IPS-18c (cell line): ENCODE measurements at regions not wholly inside any gene's neighbourhood (a gene's known extent, or its start where the extent isn't known, plus 50 kb on each side); places are given as distances from the start of the nearest gene placed in this dataset.

ENCODE experiments used
- H3K4me3 ChIP-seq: 2 replicates; pipeline ENCODE4 v1.7.0; 2013; ENCODE audit warnings: low read depth, mild to moderate bottlenecking, low read length, moderate library complexity; ENCODE audit not compliant: insufficient read depth
- H3K9me3 ChIP-seq: one replicate; pipeline ENCODE4 v1.6.1; 2013; ENCODE audit warnings: mild to moderate bottlenecking, low read length, moderate library complexity; ENCODE audit not compliant: control insufficient read depth, insufficient read depth

- no peak overlapping the region for H3K4me3 ChIP-seq
- H3K9me3 ChIP-seq: no peaks in the 10 kb centered on the region
Measured at GRCh38 chr2:8462280-8462679, 219.6 kb upstream of the ID2 start.

GRCh38 chr2:8462899-8463648 lies 218.8 kb upstream of the ID2 start:
- H3K4me3 ChIP-seq: no peak overlapping the region
- H3K9me3 ChIP-seq: no peaks in the 10 kb centered on the region

GRCh38 chr2:8465560-8465959 lies 216.3 kb upstream of the ID2 start:
- Histone ChIP-seq H3K4me3 (no peak overlapping the region), H3K9me3 (no peaks in the 10 kb centered on the region)

GRCh38 chr2:8469709-8470493 lies 212.0 kb upstream of the ID2 start:
- no peak overlapping the region for H3K4me3 ChIP-seq
- H3K9me3 ChIP-seq: peaks cover 3% of the 10 kb centered on the region

- H3K4me3 ChIP-seq: no peak overlapping the region
Measured at GRCh38 chr2:8472545-8473323, 209.1 kb upstream of the ID2 start.

GRCh38 chr2:8475349-8476031 lies 206.4 kb upstream of the ID2 start:
- Histone ChIP-seq H3K4me3 (no peak overlapping the region), H3K9me3 (peaks cover 3% of the 10 kb centered on the region)

More at GRCh38 chr2:8472545-8473323, 209.1 kb upstream of the ID2 start:
- peaks cover 3% of the 10 kb centered on the region for H3K9me3 ChIP-seq

GRCh38 chr2:8477552-8478470 lies 204.0 kb upstream of the ID2 start:
- no peak overlapping the region for H3K4me3 ChIP-seq
- H3K9me3 ChIP-seq: peaks cover 3% of the 10 kb centered on the region

- Histone ChIP-seq H3K9me3 (peaks cover 3% of the 10 kb centered on the region), H3K4me3 (no peak overlapping the region)
Measured at GRCh38 chr2:8478471-8478793, 203.4 kb upstream of the ID2 start.

- H3K9me3 ChIP-seq: no peaks in the 10 kb centered on the region
- no peak overlapping the region for H3K4me3 ChIP-seq
Measured at GRCh38 chr2:8479298-8479697, 202.6 kb upstream of the ID2 start.

GRCh38 chr2:8480915-8481314 lies 200.9 kb upstream of the ID2 start:
- Histone ChIP-seq H3K4me3 (no peak overlapping the region), H3K9me3 (no peaks in the 10 kb centered on the region)

GRCh38 chr2:8481463-8482009 lies 200.3 kb upstream of the ID2 start:
- H3K4me3 ChIP-seq: no peak overlapping the region

GRCh38 chr2:8482432-8482831 lies 199.4 kb upstream of the ID2 start:
- no peaks in the 10 kb centered on the region for H3K9me3 ChIP-seq
- H3K4me3 ChIP-seq: no peak overlapping the region

More at GRCh38 chr2:8481463-8482009, 200.3 kb upstream of the ID2 start:
- no peaks in the 10 kb centered on the region for H3K9me3 ChIP-seq

- no peak overlapping the region for H3K4me3 ChIP-seq
- H3K9me3 ChIP-seq: no peaks in the 10 kb centered on the region
Measured at GRCh38 chr2:8484502-8485283, 197.2 kb upstream of the ID2 start.

- no peaks in the 10 kb centered on the region for H3K9me3 ChIP-seq
- no peak overlapping the region for H3K4me3 ChIP-seq
Measured at GRCh38 chr2:8485736-8486135, 196.1 kb upstream of the ID2 start.

GRCh38 chr2:8486141-8486540 lies 195.7 kb upstream of the ID2 start:
- H3K4me3 ChIP-seq: no peak overlapping the region
- H3K9me3 ChIP-seq: no peaks in the 10 kb centered on the region
